ENCODE measurements at regions not wholly inside any gene's neighbourhood (a gene's known extent, or its start where the extent isn't known, plus 50 kb on each side); places are given as distances from the start of the nearest gene placed in this dataset.

- no peak overlapping the region for H3K9ac ChIP-seq (ENCODE audit: low read length)
- no peaks in the 10 kb centered on the region for H3K27me3 ChIP-seq (ENCODE audit: control insufficient read depth, insufficient read depth, low read length)
- peaks cover 10% of the 10 kb centered on the region for H3K4me1 ChIP-seq (ENCODE audit: control insufficient read depth, insufficient read depth, low read length)
- no peaks in the 10 kb centered on the region for H3K9me3 ChIP-seq (ENCODE audit: control insufficient read depth, low read length)
- H3K36me3 ChIP-seq (ENCODE audit: control insufficient read depth, insufficient read depth, low read length) = no peaks in the 10 kb centered on the region
- no peak overlapping the region for H3K4me3 ChIP-seq (ENCODE audit: low read length)
Observed at GRCh38 chr9:7921545-7922197, 122.1 kb upstream of the DMAC1 start.

GRCh38 chr9:7912037-7912535 lies 112.5 kb upstream of the DMAC1 start:
- Histone ChIP-seq H3K4me3 (ENCODE audit: low read length) (no peak overlapping the region), H3K4me1 (ENCODE audit: control insufficient read depth, insufficient read depth, low read length) (peaks cover 2% of the 10 kb centered on the region)

GRCh38 chr9:7910426-7911020 lies 110.9 kb upstream of the DMAC1 start:
- Histone ChIP-seq H3K4me3 (ENCODE audit: low read length) (no peak overlapping the region), H3K9me3 (ENCODE audit: control insufficient read depth, low read length) (no peaks in the 10 kb centered on the region), H3K4me1 (ENCODE audit: control insufficient read depth, insufficient read depth, low read length) (no peaks in the 10 kb centered on the region), H3K36me3 (ENCODE audit: control insufficient read depth, insufficient read depth, low read length) (no peaks in the 10 kb centered on the region), H3K9ac (ENCODE audit: low read length) (no peak overlapping the region), H3K27me3 (ENCODE audit: control insufficient read depth, insufficient read depth, low read length) (no peaks in the 10 kb centered on the region)

More at GRCh38 chr9:7912037-7912535, 112.5 kb upstream of the DMAC1 start:
- Histone ChIP-seq H3K36me3 (ENCODE audit: control insufficient read depth, insufficient read depth, low read length) (no peaks in the 10 kb centered on the region), H3K9ac (ENCODE audit: low read length) (no peak overlapping the region), H3K9me3 (ENCODE audit: control insufficient read depth, low read length) (no peaks in the 10 kb centered on the region), H3K27me3 (ENCODE audit: control insufficient read depth, insufficient read depth, low read length) (no peaks in the 10 kb centered on the region)

GRCh38 chr9:7909537-7909936 lies 110.0 kb upstream of the DMAC1 start:
- Histone ChIP-seq H3K27me3 (ENCODE audit: control insufficient read depth, insufficient read depth, low read length) (no peaks in the 10 kb centered on the region), H3K4me1 (ENCODE audit: control insufficient read depth, insufficient read depth, low read length) (no peaks in the 10 kb centered on the region), H3K36me3 (ENCODE audit: control insufficient read depth, insufficient read depth, low read length) (no peaks in the 10 kb centered on the region), H3K4me3 (ENCODE audit: low read length) (no peak overlapping the region), H3K9me3 (ENCODE audit: control insufficient read depth, low read length) (no peaks in the 10 kb centered on the region), H3K9ac (ENCODE audit: low read length) (no peak overlapping the region)

GRCh38 chr9:7907551-7908337 lies 108.2 kb upstream of the DMAC1 start:
- Histone ChIP-seq H3K27me3 (ENCODE audit: control insufficient read depth, insufficient read depth, low read length) (no peaks in the 10 kb centered on the region), H3K36me3 (ENCODE audit: control insufficient read depth, insufficient read depth, low read length) (no peaks in the 10 kb centered on the region)

GRCh38 chr9:7906783-7907550 lies 107.4 kb upstream of the DMAC1 start:
- Histone ChIP-seq H3K9ac (ENCODE audit: low read length) (no peak overlapping the region), H3K27me3 (ENCODE audit: control insufficient read depth, insufficient read depth, low read length) (no peaks in the 10 kb centered on the region), H3K9me3 (ENCODE audit: control insufficient read depth, low read length) (no peaks in the 10 kb centered on the region), H3K4me3 (ENCODE audit: low read length) (no peak overlapping the region), H3K36me3 (ENCODE audit: control insufficient read depth, insufficient read depth, low read length) (no peaks in the 10 kb centered on the region), H3K4me1 (ENCODE audit: control insufficient read depth, insufficient read depth, low read length) (peaks cover under 1% of the 10 kb centered on the region)

More at GRCh38 chr9:7907551-7908337, 108.2 kb upstream of the DMAC1 start:
- Histone ChIP-seq H3K4me3 (ENCODE audit: low read length) (no peak overlapping the region), H3K4me1 (ENCODE audit: control insufficient read depth, insufficient read depth, low read length) (no peaks in the 10 kb centered on the region), H3K9me3 (ENCODE audit: control insufficient read depth, low read length) (no peaks in the 10 kb centered on the region), H3K9ac (ENCODE audit: low read length) (no peak overlapping the region)

GRCh38 chr9:7901621-7902020 lies 102.0 kb upstream of the DMAC1 start:
- H3K9me3 ChIP-seq (ENCODE audit: control insufficient read depth, low read length) = no peaks in the 10 kb centered on the region
- peaks cover 7% of the 10 kb centered on the region for H3K4me1 ChIP-seq (ENCODE audit: control insufficient read depth, insufficient read depth, low read length)
- no peak overlapping the region for H3K4me3 ChIP-seq (ENCODE audit: low read length)
- no peaks in the 10 kb centered on the region for H3K27me3 ChIP-seq (ENCODE audit: control insufficient read depth, insufficient read depth, low read length)
- no peaks in the 10 kb centered on the region for H3K36me3 ChIP-seq (ENCODE audit: control insufficient read depth, insufficient read depth, low read length)
- H3K9ac ChIP-seq (ENCODE audit: low read length) = no peak overlapping the region

- Histone ChIP-seq H3K9me3 (ENCODE audit: control insufficient read depth, low read length) (no peaks in the 10 kb centered on the region), H3K9ac (ENCODE audit: low read length) (no peak overlapping the region), H3K4me3 (ENCODE audit: low read length) (no peak overlapping the region), H3K4me1 (ENCODE audit: control insufficient read depth, insufficient read depth, low read length) (peaks cover 7% of the 10 kb centered on the region), H3K27me3 (ENCODE audit: control insufficient read depth, insufficient read depth, low read length) (no peaks in the 10 kb centered on the region), H3K36me3 (ENCODE audit: control insufficient read depth, insufficient read depth, low read length) (no peaks in the 10 kb centered on the region)
Observed at GRCh38 chr9:7900541-7900940, 101.0 kb upstream of the DMAC1 start.

GRCh38 chr9:7899753-7900152 lies 100.2 kb upstream of the DMAC1 start:
- Histone ChIP-seq H3K4me3 (ENCODE audit: low read length) (no peak overlapping the region), H3K4me1 (ENCODE audit: control insufficient read depth, insufficient read depth, low read length) (peaks cover 7% of the 10 kb centered on the region), H3K9me3 (ENCODE audit: control insufficient read depth, low read length) (no peaks in the 10 kb centered on the region), H3K27me3 (ENCODE audit: control insufficient read depth, insufficient read depth, low read length) (no peaks in the 10 kb centered on the region), H3K9ac (ENCODE audit: low read length) (no peak overlapping the region), H3K36me3 (ENCODE audit: control insufficient read depth, insufficient read depth, low read length) (no peaks in the 10 kb centered on the region)

- peaks cover 12% of the 10 kb centered on the region for H3K4me1 ChIP-seq (ENCODE audit: control insufficient read depth, insufficient read depth, low read length)
Observed at GRCh38 chr9:7894231-7894630, 94.7 kb upstream of the DMAC1 start.

GRCh38 chr9:7892975-7893374 lies 93.4 kb upstream of the DMAC1 start:
- Histone ChIP-seq H3K4me3 (ENCODE audit: low read length) (no peak overlapping the region), H3K4me1 (ENCODE audit: control insufficient read depth, insufficient read depth, low read length) (peaks cover 12% of the 10 kb centered on the region), H3K36me3 (ENCODE audit: control insufficient read depth, insufficient read depth, low read length) (no peaks in the 10 kb centered on the region), H3K27me3 (ENCODE audit: control insufficient read depth, insufficient read depth, low read length) (no peaks in the 10 kb centered on the region), H3K9me3 (ENCODE audit: control insufficient read depth, low read length) (no peaks in the 10 kb centered on the region), H3K9ac (ENCODE audit: low read length) (no peak overlapping the region)

More at GRCh38 chr9:7894231-7894630, 94.7 kb upstream of the DMAC1 start:
- H3K9ac ChIP-seq (ENCODE audit: low read length) = no peak overlapping the region
- H3K9me3 ChIP-seq (ENCODE audit: control insufficient read depth, low read length) = no peaks in the 10 kb centered on the region
- no peaks in the 10 kb centered on the region for H3K36me3 ChIP-seq (ENCODE audit: control insufficient read depth, insufficient read depth, low read length)
- no peak overlapping the region for H3K4me3 ChIP-seq (ENCODE audit: low read length)
- H3K27me3 ChIP-seq (ENCODE audit: control insufficient read depth, insufficient read depth, low read length) = no peaks in the 10 kb centered on the region
